RWPE2 (cell line): ENCODE measurements at regions not wholly inside any gene's neighbourhood (a gene's known extent, or its start where the extent isn't known, plus 50 kb on each side); places are given as distances from the start of the nearest gene placed in this dataset.

Source experiments
- ATAC-seq: fragments of 200-7000 bp; cut with Tn5 transposase; 3 replicates; pipeline ENCODE4 v1.9.1; 2021; ENCODE audit warnings: low read depth
- DNase-seq: peaks from one replicate; pipeline ENCODE4 v3.0.0-alpha.2; 2020; ENCODE audit warnings: low spot score
- H3K27ac ChIP-seq: fragments of 450-650 bp; 2 replicates; pipeline ENCODE4 v1.5.1; 2017; ENCODE audit warnings: mild to moderate bottlenecking; ENCODE audit not compliant: poor library complexity, severe bottlenecking
- H3K27me3 ChIP-seq: fragments of 250-450 bp; sonication (Bioruptor Pico); 2 replicates; pipeline ENCODE4 v1.5.1; 2021; ENCODE audit warnings: mild to moderate bottlenecking, moderate library complexity; ENCODE audit not compliant: insufficient read depth, poor library complexity, severe bottlenecking
- H3K36me3 ChIP-seq: fragments of 250-450 bp; sonication (Bioruptor Pico); 2 replicates; pipeline ENCODE4 v1.5.1; 2020; ENCODE audit warnings: low read depth, mild to moderate bottlenecking, moderate library complexity
- H3K4me1 ChIP-seq: fragments of 250-450 bp; sonication (Bioruptor Pico); 2 replicates; pipeline ENCODE4 v1.5.1; 2021; ENCODE audit warnings: mild to moderate bottlenecking, moderate library complexity; ENCODE audit not compliant: insufficient read depth, poor library complexity, severe bottlenecking
- H3K4me3 ChIP-seq: fragments of 250-450 bp; sonication (Bioruptor Pico); 2 replicates; pipeline ENCODE4 v1.5.1; 2021; ENCODE audit warnings: mild to moderate bottlenecking, moderate library complexity; ENCODE audit not compliant: severe bottlenecking
- H3K9me3 ChIP-seq: fragments of 250-450 bp; sonication (Bioruptor Pico); 2 replicates; pipeline ENCODE4 v1.5.1; 2021; ENCODE audit warnings: mild to moderate bottlenecking, moderate library complexity; ENCODE audit not compliant: severe bottlenecking
- TF ChIP-seq, protein P1 (sequence below): fragments of 450-650 bp; IDR thresholded peaks from one replicate; pipeline ENCODE4 v1.5.1; 2017; ENCODE audit warnings: mild to moderate bottlenecking, moderate library complexity; ENCODE audit not compliant: poor library complexity, severe bottlenecking

DNA sequence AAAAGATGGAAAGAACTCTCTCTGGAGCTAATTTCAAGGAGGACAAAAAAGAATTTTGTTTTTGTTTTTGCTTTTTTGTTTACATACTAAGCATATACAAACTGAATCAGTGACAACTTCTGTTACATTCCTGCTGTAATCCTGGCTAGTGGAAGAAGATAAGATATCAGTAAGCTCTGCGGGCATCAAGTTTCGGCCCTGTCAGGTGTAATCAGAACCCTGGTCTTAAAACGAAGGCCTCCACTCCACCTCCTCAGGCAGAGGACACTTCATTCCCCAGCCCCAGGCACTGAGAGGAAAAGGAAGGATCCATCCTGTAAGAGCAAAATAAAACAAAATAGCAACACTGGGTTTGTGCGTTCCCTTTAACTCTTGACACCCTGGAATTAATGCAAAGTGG lies 88.9 kb upstream of the ARHGAP29 start:
- peaks cover 65% of the 10 kb centered on the region for H3K4me1 ChIP-seq
- H3K9me3 ChIP-seq, result no peaks in the 10 kb centered on the region
- DNase-seq (no peak), ATAC-seq (no peak)
- TF ChIP-seq, protein P1, sequence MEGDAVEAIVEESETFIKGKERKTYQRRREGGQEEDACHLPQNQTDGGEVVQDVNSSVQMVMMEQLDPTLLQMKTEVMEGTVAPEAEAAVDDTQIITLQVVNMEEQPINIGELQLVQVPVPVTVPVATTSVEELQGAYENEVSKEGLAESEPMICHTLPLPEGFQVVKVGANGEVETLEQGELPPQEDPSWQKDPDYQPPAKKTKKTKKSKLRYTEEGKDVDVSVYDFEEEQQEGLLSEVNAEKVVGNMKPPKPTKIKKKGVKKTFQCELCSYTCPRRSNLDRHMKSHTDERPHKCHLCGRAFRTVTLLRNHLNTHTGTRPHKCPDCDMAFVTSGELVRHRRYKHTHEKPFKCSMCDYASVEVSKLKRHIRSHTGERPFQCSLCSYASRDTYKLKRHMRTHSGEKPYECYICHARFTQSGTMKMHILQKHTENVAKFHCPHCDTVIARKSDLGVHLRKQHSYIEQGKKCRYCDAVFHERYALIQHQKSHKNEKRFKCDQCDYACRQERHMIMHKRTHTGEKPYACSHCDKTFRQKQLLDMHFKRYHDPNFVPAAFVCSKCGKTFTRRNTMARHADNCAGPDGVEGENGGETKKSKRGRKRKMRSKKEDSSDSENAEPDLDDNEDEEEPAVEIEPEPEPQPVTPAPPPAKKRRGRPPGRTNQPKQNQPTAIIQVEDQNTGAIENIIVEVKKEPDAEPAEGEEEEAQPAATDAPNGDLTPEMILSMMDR, result no peak
- H3K27ac ChIP-seq, result peak overlapping the region; percentile 100
- H3K27me3 ChIP-seq, result no peaks in the 10 kb centered on the region
- H3K4me3 ChIP-seq, result no peak overlapping the region
- no peaks in the 10 kb centered on the region for H3K36me3 ChIP-seq

DNA sequence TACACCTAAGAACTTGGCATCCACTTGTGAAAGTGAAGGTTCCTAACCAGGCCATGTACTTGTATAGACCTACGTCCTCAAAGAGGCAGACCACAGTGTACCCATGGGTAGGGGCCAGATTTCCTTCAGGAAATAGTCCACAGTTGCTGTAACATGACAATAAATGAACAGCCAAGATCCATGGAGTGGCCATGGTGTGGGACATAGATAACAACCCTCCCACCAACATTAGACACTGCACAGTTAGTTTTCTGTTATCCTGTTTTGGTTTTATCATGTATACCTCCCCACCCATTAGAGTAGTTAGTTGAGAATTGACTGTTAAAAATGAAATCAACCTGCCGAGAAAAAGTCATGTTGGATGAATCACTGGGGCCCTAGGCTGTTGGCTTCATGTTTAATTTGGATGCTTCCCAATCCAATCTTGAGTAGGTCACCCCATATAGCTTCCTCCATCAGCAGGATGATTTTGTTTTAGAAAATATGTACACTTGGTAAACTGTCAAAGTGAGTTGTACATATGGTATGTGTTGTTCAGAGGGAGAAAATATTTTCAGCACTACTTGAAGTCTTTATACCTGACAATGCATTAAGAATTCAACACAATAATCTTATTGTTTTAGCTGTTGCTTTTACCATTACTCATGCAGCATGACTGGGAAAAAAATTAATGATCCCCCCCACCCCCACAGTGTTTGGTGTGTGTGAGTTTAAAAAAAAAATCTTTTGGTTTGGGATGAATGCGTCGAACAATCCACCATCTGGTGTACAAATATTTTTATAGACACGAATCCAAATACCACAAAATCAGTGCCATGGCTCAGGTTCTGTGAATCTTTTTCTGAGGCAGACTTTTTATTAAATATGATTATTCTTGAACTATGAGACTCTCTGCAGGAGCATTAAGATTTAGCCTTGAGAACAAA lies 88.3 kb upstream of the ARHGAP29 start:
- peak overlapping the region; percentile 100 for H3K27ac ChIP-seq
- DNase-seq, result peak; percentile 77
- ATAC-seq, result peak; percentile 79
- H3K36me3 ChIP-seq, result no peaks in the 10 kb centered on the region
- H3K27me3 ChIP-seq, result no peaks in the 10 kb centered on the region
- H3K9me3 ChIP-seq, result no peaks in the 10 kb centered on the region
- H3K4me3 ChIP-seq, result no peak overlapping the region
- TF ChIP-seq, protein P1, result no peak
- peaks cover 65% of the 10 kb centered on the region for H3K4me1 ChIP-seq

DNA sequence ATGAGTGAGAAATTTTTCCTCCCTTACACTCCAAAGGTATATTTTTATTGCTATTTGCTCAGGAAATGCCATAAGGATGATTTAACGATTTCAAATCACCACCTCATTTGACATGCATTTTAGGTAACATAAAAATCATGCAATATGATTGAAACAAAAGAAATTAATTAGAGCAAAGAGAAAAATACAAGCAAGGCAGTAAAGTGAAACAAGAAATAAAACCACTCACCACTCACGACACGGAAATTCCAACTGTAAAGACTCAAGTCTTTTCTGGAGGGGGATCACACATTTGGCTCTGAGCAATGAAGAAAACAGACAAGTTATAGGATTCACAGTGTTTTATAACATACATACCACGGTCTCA lies 86.8 kb upstream of the ARHGAP29 start:
- Histone ChIP-seq H3K4me3 (no peak overlapping the region), H3K36me3 (no peaks in the 10 kb centered on the region), H3K27ac (peak overlapping the region; percentile 100), H3K4me1 (peaks cover 68% of the 10 kb centered on the region), H3K27me3 (no peaks in the 10 kb centered on the region), H3K9me3 (no peaks in the 10 kb centered on the region)
- peak; percentile 20; the same call in 2 of the 3 replicates for ATAC-seq
- TF ChIP-seq, protein P1, result no peak
- DNase-seq, result no peak

DNA sequence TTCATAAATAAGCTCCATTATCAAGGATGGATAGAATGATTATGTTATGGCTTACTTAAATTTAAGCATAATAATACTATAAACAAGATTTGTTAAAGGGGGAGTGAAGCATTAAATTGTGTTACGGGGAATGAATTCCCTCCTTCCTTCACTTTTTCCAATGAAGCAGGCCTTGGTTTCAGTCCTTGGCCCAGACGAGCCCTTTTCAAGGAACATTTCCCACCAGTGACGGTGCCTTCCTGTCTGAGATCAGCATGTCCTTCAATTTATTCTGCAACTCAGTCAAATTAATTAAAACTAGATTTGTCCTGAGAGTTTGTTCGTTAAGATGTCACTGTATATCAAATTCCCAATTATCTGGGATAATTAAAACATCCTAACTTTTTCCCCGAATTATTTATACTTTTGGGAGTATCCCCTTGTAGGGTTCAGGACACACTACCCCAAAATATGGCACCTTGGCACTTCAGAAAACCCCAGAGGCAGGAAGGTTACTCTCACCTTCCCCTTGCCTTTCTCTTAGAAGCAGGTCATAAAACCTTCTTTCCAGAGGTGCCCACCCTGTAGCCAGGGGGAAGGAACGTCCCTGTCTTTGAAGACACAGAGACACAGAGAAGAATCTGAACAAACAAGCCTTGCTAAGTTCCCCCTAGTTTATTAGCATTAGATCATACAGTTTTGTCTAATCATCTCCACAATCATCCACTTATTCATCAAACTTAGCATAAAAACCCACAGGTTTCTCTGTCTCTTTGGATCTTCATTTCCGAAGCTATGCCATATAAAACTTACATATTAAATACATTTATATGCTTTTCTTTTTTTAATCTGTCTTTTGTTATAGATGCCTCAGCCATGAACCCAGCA lies 86.2 kb upstream of the ARHGAP29 start:
- DNase-seq (no peak), ATAC-seq (no peak)
- Histone ChIP-seq H3K36me3 (no peaks in the 10 kb centered on the region), H3K27ac (peak overlapping the region; percentile 100), H3K4me1 (peaks cover 68% of the 10 kb centered on the region), H3K27me3 (no peaks in the 10 kb centered on the region), H3K4me3 (no peak overlapping the region), H3K9me3 (no peaks in the 10 kb centered on the region)
- TF ChIP-seq, protein P1, result no peak
